GM12891 (cell line): ENCODE measurements at regions not wholly inside any gene's neighbourhood (a gene's known extent, or its start where the extent isn't known, plus 50 kb on each side); places are given as distances from the start of the nearest gene placed in this dataset.

ENCODE experiments used
- POLR2A ChIP-seq: IDR thresholded peaks from 2 replicates; pipeline ENCODE4 v1.6.1; 2011; ENCODE audit warnings: low read depth, low read length, control low read depth
- TAF1 ChIP-seq: IDR thresholded peaks from 2 replicates; pipeline ENCODE4 v1.6.1; 2011; ENCODE audit warnings: low read depth, low read length, control low read depth

GRCh38 chr15:67948215-67948614 lies 105.9 kb upstream of the PIAS1 start:
- TF ChIP-seq POLR2A (no peak), TAF1 (no peak)
